ENCODE measurements at regions not wholly inside any gene's neighbourhood (a gene's known extent, or its start where the extent isn't known, plus 50 kb on each side); places are given as distances from the start of the nearest gene placed in this dataset.

DNA sequence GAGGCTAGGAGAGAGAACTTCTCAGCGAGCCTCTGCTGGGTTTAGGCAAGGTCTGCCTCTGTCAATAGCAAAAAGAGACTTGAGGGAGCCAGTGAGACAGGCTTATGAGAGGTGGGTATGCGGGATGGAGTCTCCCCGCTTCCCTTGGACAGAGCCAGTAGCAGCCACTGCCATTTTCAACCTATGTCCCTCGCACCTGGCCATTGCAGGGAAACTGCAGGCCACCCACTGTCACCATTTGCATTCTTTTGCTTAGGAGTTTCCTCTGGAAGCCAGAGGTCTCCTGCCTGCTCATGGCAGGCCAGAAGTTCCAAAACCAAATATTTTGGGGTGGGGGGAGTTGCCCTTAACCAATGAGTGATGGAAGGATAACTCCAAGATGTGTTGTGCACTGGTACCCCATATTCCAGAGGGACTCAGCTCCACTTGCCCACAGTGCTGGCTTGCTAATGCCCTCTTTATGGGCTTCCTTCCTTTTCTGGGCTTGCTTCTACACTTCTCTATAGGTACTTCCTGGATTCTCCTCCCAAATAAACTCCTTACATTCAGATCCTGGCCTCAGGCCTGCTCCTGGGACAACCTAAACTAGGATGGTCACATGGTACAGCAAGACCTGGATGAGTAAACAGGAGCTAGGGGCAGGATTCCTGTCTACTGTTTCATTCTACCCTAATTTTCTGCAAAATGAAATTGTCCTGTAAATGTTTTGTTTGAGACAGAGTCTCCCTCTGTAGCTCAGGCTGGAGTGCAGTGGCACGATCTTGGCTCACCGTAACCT lies 108.9 kb upstream of the PROK2 start:
- DNase-seq, result no peak

GRCh38 chr3:71893122-71893521 lies 108.2 kb upstream of the PROK2 start:
- no peak for DNase-seq

- DNase-seq, result no peak
These were observed 106.5 kb upstream of the PROK2 start for GRCh38 chr3:71891483-71891882.

GRCh38 chr3:71890356-71890931 lies 105.5 kb upstream of the PROK2 start:
- no peak for DNase-seq

DNA sequence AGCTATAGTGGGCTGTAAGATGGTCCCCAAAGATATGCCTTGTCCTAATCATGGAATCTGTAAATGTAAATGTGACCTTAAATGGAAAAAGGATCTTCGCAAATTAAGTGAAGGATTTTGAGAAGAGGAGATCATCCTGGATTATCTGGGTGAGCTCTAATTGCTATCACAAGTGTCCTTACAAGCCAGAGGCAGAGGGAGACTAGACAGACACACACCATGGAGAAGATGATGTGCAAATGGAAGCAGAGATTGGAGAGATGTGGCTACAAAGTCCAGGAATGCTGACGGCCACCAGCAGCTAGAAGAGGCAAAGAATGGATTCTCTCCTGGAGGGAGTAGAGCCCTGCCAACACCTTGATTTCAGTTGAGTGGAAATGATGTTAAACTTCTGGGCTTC lies 102.3 kb upstream of the PROK2 start:
- DNase-seq, result no peak

DNA sequence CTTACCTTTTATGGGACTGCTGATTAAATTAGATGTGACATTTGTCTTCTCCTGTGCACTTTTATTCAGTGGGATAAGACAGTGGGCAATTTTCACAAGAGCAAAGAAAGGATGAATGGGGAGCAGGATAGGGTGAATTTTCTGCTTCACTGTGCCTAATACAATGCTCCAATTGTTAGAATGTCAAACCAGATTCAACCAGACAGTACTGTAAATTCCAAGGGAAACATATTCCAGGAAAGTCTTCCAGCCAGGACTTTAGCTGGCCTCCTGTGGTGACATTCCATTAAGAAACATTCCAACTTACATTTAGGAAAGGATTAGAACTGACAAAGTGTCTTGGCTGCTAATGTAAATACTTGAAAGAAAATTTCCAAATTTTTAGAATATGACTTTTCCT lies 100.1 kb upstream of the PROK2 start:
- no peak for DNase-seq

DNA sequence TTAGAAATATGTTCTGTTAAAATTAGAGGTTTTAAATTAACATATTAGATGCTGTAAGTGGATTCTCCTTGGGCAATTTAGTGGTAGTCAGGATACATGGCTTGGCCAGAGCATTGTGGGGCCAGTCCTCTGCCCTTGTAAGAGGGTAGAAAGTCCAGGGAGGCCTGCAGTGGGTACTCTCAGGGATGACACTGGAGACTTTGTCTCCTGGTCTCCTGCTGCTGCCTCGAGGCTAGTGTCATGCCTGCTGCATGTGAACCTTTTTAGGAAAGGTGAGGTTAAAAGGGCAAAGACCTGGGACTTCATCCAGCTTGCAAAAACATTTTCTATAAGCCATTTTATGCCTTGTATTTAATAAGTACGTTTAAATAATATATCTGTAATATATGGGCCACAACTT lies 96.8 kb upstream of the PROK2 start:
- DNase-seq, result no peak

GRCh38 chr3:71881041-71881440 lies 96.1 kb upstream of the PROK2 start:
- DNase-seq, result no peak

- no peak for DNase-seq
These were observed 94.1 kb upstream of the PROK2 start for GRCh38 chr3:71879089-71879488.

DNA sequence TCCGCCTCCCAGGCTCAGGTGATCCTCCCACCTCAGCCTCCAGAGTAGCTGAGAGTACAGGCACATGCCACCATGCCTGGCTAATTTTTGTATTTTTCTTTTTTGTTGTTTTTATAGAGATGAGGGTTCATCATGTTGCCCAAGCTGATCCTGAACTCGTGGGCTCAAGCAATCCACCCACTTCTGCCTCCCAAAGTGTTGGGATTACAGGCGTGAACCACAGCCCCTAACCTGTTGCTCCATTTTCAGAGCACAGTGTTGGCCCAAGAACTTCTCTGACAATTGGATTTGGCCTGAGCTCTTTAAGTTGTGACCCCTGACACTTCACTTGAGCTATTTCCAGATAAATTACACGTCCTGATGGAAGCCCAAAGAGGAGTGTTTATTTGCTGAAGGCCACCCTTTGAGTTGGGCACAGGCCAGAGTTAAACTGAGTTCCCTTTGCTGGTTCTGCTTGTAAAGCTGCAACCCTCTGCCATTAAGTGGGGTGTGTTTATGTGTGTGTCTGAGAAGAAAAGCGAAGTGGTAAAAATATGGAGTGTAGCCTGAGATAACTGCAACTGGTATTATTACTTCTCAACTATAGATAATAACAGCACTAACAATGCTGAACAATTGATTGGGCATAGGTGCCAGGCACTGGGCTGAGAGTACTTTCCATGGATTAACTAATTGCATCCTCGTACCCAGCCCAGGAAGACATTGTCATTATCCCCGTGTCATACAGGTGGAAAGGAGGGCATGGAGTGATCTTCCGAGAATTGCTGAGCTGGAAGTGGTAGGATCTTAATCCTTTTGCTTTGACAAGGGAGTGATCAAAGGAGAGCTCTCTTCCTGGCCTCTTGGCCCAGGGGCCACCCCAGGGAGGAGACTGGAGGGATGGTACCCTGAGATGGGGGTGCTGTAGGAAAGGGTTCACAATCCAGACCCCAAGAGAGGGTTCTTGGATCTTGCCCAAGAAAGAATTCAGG lies 91.5 kb upstream of the PROK2 start:
- DNase-seq, result no peak

DNA sequence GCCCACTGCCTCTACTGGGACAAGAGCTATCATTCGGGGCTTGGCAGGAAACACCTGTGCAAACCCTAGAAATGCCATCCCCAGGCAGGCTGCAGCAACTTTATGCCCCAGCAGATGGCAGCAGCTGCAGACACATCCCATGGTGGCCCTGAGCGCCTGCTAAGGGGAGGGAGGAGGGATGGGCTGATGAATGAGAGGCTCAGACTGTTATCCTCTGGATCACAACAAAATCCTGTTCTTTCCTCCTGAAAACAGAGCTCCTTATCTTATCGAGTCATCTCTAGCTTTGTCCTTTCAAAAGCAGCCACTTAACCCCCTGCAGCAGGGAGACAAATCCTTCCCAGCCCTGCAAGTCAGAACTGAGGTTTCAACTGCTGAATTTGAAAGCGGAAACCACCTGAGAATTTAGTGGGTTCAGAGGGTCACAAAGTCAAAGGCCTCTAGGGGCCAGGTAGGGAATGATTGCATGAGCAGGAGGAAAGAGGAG lies 90.6 kb upstream of the PROK2 start:
- peak; percentile 73 for DNase-seq

DNA sequence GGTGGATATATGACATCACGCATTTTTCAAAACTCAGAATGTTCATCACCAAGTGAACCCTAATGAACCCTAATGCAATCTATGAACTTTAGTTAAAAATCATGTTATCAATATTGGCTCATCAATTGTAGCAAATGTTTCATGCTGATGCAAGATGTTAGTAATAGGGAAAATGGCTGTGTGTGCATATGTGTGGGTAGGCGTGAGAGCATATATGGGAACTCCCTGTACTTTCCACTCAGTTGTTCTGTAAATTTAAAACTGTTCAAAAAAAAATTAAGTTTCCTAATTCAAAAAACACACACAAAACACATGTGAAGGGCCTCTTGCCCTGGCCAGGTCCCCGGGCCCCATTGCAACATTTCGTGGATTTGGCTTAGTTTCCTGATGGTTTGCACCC lies 89.7 kb upstream of the PROK2 start:
- no peak for DNase-seq

DNA sequence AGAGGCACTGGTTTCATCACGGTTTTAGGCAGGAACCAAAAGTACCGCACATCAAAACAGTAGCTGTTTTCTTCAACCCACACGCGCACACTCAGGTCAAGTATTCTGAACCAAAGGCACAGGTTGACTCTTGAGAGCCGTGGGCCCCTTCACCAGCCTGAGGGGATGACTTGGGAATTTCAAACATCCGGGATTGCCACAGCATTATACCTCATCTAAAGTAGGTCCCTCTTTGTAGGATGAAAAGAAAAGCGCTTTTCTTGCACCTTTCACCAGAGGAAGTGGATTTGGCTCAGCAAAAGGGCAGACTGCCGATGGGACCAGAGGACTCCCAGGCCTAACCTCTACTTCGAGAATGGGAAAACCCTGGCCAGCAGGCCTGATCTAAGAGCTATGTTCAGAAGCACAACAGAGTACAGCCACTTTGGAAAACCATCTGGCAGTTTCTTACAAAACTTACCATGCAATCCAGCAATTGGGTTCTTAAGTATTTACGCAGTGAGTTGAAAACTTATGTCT lies 88.2 kb upstream of the PROK2 start:
- no peak for DNase-seq

- DNase-seq, result no peak
These were observed 87.3 kb upstream of the PROK2 start for GRCh38 chr3:71872256-71872655.

DNA sequence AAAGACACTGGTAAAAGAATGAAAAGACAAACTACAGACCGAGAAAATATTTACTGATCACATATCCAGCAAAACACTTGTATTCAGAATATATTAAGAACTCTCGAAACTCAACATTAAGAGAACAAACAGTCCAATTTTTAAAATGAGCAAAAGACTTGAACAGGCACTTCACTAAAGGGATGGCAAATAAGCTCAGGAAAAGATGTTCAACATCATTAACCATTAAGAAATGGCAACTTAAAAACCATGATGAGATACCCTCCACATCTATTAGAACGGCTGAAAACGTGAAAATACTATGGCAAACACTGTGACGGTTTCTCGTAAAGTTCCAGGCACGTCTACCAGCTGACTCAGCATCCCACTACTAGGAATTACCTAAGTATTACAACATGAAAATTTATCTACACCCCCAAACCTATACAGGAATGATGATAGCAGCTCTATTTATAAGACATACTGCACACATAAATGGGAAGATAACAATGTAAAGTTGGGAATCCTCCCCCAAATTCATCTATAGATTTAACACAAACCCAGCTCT lies 86.1 kb upstream of the PROK2 start:
- no peak for DNase-seq

DNA sequence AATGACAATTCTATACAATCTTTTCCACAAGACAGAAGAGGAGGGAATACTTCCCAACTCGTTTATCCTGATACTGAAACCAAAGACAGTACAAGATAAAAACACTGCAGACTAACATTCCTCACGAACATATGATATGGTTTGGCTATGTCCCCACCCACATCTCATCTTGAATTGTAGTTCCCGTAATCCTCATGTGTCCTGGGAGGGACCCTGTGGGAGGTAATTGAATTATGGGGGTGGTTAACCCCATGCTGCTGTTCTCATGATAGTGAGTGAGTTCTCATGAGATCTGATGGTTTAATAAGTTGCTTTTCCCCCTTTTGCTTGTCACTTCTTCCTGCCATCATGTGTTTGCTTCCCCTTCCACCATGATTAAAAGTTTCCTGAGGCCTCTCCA lies 83.9 kb upstream of the PROK2 start:
- no peak for DNase-seq

DNA sequence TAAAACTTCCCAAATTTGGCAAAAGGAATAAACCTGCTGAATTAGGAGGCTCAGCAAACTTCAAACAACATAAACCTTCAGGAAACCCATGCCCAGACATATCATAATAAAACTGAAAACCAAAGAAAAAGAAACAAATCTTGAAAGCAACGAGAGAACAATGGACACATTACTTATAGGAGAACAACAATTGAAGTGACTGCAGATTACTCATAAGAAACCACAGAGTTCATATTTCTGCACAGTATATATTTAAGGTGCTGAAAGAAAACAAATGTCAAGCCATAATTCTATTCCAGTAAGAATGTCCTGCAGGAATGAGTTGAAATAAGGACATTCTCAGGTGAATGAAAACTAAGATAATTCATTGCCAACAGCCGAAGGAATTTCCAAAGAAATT lies 80.8 kb upstream of the PROK2 start:
- no peak for DNase-seq

DNA sequence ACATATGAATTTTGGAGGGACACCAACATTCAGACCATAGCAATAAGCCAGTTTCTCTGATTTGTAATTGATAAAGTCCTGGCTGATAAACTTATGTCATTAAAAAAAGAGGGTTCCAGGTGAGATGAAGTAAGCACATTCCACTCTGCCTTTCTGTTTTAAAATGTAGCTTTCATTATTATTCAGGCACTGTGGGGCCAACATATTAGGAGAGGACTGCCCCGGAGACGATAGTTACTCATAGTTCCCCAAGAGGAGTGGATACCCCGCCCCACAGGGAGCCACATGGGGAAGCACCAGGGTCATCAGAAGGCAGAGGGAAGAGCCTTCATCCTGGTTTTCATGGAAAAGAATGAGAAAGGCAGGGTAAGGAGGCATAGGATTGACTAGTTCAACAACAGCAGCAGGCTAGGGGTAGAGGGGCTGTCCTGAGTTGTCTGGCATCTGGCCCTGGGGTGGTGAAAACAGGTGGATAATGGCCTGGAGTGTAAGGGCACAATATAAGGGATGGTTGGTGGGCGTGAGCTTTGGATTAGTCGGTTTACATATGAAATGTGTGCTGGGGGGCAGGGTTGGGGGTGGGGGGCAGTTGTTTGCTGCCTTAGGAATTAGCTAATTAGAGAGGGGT lies 78.7 kb upstream of the PROK2 start:
- DNase-seq, result no peak

DNA sequence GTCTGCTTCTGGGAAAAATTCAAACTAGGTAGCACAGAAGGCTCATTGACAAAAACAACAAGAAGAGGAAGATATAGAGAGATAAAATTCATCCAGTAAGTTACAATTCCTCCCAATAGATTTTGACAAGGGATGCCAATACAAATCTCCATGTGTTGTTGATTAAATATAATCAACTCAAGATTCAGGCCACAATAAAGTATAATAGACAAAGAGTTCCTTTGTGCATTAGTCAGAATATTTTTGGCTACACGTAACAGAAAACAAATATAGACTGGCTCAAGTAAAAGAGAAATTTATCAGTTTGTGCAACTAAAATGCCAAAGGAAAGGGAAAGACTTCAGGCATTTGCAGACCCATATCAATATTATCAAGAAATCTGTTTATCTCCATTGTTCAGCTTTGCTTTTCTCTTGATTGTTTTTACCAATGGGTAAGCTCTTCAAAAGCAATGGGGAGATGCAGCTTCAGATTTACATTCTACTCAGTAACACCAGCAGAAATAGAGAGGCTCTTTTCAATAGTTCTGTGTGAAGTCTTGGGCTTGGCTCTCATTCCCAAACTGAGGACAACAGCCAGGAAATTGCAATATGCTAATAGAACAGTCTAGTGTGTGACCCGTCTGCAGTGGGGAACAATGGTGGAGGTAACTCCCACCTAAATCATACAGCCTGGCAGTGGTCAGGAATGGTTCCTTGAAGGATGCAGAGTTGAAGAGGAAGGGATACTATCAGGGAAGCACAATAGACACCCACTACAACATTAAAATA lies 77.6 kb upstream of the PROK2 start:
- peak; percentile 33 for DNase-seq

DNA sequence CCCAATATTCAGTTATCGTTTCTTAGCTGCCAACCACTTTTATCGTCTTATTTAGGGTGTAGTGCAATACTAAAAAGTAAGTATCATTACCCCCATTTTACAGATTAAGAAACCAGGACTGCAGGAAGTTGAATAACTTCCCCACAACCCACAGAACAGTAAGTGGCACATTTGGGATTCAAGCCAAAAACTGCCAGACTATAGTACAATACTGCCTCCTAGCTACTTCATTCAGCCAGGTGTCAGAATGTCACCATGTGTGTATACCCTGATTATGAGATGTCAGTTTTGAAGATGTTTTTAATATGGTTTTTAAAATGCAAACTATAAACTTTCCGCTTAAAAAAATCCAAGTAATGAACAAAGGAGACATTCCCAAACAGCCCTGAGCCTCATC lies 74.2 kb upstream of the PROK2 start:
- DNase-seq, result no peak

All from muscle of arm (tissue), 1 donor.